ENCODE measurements at regions not wholly inside any gene's neighbourhood (a gene's known extent, or its start where the extent isn't known, plus 50 kb on each side); places are given as distances from the start of the nearest gene placed in this dataset.
A peak's percentile ranks its signal among the peaks of the same experiment; 100 is the strongest.

DNA sequence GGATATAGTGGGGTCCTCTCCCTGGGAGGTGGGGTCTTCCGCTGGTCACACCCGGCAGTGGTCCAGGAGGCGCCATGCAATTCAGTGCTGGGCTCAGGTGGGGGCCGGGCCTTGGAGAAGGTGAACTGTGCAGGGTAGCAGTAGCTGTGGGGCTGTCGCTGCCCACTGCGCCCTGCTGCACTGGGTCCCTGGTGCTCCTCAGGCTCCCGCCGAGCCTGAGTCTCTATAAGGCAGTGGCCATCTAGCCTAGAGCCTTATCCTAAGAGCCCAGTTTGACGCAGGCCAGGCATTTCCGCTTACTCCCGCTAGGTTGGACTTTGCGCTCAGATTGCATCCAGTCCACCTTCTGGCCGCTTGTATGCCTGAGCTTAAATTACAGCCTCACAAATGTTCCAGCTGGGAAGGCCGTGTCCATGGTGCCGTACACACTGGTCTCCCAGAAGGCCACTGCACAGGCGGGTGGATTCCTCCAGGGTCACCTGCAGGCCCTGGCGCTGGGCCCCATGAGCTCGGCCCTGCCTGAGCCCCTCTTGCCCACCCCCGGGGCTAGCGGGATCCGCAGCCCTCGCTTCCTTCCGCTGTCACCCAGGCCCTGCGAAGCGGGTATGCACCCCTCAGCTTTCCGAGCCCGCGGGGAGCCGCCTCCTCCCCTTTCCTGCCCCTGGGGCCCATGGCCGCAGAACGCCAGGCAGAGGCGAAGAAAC, 1762.2 kb downstream of the TP53TG3F start:
- ATAC-seq, result no peak
- intact Hi-C loops (cut with DNase I), result no loop called here
- no peak for DNase-seq

DNA sequence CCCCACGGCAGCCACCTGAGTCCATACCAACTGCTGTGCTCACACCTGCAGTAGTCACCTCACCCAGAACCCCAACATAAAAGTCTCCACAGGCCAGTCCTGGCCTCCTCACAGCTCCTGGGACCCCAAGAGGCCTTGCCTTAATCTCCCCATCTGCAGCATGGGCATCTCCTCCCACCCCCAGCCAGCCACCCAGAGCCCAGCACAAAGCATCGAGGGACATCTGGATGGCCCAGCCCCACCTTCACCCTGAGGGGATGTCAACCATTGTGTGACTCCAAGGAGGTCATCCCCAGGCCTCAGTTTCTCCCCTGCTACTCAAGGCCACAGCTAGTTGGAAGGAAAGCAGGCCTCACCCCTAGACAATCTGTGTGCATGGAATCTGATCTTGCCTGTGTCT, 1775.3 kb downstream of the TP53TG3F start:
- intact Hi-C loops (cut with DNase I), result no loop called here
- DNase-seq (no peak), ATAC-seq (no peak)

- ATAC-seq, result no peak
- intact Hi-C loops (cut with DNase I), result no loop called here
- no peak for DNase-seq
Measured at GRCh38 chr16:35239561-35239960, 1780.1 kb downstream of the TP53TG3F start.

- no peak for ATAC-seq
- intact Hi-C loops (cut with DNase I), result no loop called here
- no peak for DNase-seq
Measured at GRCh38 chr16:35249051-35249450, 1789.6 kb downstream of the TP53TG3F start.

GRCh38 chr16:35252356-35252936, 1793.0 kb downstream of the TP53TG3F start:
- no peak for DNase-seq
- ATAC-seq, result no peak
- intact Hi-C loops (cut with DNase I), result no loop called here

DNA sequence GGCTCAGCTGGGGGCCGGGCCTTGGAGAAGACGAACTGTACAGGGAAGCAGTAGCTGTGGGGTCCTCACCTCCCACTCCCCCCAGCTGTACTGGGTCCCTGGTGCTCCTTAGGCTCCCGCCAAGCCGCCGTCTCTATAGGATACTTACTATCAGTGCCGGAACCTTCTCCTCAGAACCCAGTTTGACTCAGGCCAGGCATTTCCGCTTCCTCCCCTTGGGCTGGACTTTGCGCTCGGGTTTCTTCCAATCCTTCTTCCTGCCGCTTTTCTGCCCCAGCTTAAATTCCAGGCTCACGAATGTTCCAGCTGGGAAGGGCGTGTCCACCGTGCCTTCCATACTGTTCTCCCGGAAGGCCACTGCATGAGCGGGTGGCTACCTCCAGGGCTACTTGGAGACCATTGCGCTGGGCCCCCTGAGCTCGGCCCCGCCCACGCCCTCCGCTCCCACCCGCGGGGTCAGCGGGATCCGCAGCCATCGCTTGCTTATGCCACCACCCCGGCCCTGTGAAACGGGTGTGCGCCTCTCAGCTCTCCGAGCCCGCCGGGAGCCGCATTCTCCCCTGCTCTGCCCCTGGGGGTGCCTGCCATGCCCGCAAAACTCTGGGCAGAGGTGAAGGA, 1795.9 kb downstream of the TP53TG3F start:
- DNase-seq (no peak), ATAC-seq (no peak)
- intact Hi-C loops (cut with DNase I), result no loop called here

- ATAC-seq, result no peak
- intact Hi-C loops (cut with DNase I), result no loop called here
- DNase-seq, result no peak
Measured at GRCh38 chr16:35255816-35256215, 1796.4 kb downstream of the TP53TG3F start.

DNA sequence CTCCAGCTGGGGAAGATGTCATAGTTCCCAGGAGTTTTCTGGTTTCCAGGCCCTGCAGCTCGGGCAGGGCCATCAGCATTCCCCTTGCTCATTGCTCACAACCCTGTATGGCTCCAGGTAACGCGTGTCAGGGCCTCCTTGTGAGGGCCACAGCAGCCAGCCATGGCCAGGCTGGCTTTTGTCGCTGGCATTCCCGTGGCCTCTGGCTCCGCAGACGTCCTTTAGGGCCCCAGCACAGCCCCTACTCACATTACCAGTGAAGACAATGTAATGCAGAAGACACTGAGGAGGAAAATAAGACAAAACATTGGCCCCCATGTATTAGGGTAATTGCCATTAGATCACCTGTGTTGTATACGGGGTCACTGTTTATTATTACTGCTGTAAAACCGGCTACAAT, 1799.0 kb downstream of the TP53TG3F start:
- DNase-seq (no peak), ATAC-seq (no peak)
- intact Hi-C loops (cut with DNase I), result no loop called here

DNA sequence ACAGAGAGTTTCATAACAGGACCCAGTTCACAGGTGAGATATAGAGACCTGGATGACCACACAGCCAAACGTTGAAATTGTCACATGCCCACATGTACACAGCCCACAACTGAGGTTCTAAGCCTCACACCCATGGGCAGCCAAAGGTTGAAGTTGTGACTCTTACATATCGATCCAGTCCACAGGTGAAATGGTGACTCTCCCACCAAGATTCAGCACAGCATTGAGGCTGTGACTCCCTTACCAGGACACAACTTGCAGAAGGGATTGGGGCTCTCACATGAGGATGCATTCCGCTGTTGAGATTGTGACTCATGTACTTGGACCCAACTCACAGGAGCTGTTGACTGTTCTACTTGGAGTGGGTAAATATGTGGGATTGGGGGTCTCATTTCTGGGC, 1836.4 kb downstream of the TP53TG3F start:
- ATAC-seq (no peak), DNase-seq (no peak)
- intact Hi-C loops (cut with DNase I), result no loop called here

DNA sequence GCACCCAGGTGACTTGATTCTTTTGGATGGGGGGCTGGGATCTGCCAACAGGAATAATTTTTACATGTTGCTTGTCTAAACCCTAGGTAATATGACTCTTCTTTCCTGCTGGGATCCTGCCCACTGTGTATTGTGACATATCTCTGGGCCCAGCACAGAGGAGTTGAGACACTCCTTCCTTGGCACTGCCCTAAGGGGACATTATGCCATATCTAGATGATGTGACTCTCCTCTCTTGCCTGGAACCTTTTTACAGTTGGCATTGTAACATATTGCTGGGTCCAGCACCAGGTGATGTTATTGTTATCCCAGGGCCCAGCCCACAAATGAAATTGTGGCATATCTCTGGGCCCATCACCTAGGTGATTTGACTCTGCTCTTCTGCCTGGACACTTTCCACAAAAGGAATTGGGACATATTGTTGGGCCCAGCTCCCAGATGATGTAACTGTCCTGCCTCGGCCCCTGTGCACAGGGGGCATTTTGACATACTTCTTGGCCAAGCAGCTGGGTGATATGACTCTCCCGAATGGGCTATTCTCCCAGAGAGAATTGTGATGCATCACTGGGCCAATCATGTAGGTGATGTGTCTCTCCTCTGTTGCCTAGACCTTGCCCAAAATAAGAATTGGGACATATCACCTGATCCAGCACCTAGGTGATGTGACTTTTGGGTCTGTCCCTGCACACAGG, 1837.7 kb downstream of the TP53TG3F start:
- intact Hi-C loops (cut with DNase I), result no loop called here
- DNase-seq (no peak), ATAC-seq (no peak)

DNA sequence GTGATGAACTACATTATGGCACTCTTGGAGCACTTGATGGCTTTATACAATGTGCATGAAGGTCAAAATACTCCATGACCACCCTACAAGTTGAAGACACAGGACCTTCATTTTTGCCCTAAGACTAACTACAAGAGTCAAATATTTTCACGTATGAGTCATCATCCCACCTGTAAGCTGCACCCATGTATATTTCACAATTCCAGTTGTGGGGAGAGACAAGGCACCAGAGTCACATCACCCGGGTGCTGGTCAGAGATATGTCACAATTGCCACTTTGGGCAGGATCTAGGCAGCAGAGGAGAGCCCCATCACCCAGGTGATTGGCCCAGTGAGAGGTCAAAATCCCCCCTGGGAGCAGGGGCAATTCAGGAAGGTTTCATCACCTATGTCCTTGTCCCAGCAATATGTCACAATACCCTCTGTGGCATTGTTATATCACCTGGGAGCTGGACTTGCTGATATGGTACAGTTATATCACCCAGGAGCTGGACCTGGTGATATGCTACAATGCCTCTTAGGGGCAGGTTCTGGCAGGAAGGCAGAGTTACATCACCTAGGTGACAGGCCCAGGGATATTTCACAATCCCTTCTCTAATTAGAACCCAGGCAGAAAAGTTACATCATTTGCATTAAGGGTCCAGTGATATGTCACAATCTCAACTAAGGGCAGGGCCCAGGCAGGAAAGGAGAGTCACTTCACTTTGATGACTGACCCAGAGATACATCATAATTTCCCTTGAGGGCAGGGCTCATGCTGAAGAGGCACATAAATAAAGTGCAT, 1839.2 kb downstream of the TP53TG3F start:
- intact Hi-C loops (cut with DNase I), result no loop called here
- ATAC-seq (no peak), DNase-seq (no peak)

GRCh38 chr16:35302859-35303258, 1843.4 kb downstream of the TP53TG3F start:
- ATAC-seq, result no peak
- intact Hi-C loops (cut with DNase I), result no loop called here
- no peak for DNase-seq

DNA sequence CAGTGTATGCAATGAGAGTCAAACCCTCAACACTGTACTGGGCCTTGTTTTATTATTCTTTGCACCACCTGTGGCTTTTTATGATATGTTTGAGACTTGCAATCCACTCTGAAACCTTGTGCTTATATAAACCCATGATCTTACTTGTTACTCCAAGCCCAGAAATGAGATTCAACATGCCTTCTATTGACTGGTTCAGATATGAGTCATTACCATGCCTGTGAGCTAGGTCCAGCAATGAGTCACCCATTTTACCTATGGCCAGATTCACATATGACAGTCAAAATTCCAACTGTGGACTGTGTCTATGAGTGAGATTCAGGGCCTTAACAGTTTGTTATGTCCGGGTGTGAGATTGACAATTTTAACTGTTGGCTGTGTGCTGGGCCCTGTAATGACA, 1846.1 kb downstream of the TP53TG3F start:
- intact Hi-C loops (cut with DNase I), result no loop called here
- ATAC-seq, result no peak
- no peak for DNase-seq

GRCh38 chr16:35306915-35307314, 1847.5 kb downstream of the TP53TG3F start:
- DNase-seq, result no peak
- intact Hi-C loops (cut with DNase I), result no loop called here
- ATAC-seq, result no peak

DNA sequence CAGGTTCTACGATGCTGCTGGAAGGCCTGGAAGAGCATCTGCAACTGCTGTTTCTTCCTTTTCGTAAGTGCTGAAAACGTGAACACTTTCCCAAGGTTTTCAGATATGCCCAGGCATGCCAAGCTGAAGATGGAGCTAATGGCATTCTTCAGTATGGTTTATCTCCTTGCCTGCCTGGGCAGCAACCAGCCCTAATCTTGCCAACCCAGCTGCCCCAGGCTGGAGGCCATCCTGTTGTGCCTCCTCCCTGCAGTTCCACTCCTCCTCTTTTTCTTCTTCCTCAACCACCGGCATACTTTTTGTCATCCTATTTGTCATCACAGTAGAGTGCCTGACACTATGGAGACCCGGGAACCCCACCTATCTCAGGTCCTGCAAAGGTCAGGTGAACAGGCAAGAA, 1849.3 kb downstream of the TP53TG3F start:
- DNase-seq, result no peak
- intact Hi-C loops (cut with DNase I), result no loop called here
- no peak for ATAC-seq

GRCh38 chr16:35310999-35311398, 1851.6 kb downstream of the TP53TG3F start:
- ATAC-seq, result no peak
- intact Hi-C loops (cut with DNase I), result no loop called here
- no peak for DNase-seq

DNA sequence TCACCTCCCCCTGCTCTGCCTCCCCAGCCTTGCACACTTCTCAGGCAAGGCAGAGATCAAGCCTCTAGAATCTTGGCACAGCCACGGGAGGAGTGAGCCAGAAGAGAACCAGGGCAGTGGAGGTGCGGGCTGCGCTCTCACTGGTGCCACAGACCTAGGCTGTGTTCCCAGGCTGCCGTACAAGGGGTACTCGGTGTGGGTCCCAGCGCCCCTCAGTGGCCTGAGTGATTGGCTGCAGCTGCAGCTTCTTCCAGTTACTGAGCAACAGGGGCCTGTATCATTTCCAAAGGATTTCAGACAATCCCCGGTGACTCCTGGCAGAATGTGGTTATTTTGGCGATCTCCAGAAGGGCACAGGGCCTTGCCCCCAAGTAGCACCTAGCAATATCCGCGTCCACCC, 1852.1 kb downstream of the TP53TG3F start:
- intact Hi-C loops (cut with DNase I), result no loop called here

DNA sequence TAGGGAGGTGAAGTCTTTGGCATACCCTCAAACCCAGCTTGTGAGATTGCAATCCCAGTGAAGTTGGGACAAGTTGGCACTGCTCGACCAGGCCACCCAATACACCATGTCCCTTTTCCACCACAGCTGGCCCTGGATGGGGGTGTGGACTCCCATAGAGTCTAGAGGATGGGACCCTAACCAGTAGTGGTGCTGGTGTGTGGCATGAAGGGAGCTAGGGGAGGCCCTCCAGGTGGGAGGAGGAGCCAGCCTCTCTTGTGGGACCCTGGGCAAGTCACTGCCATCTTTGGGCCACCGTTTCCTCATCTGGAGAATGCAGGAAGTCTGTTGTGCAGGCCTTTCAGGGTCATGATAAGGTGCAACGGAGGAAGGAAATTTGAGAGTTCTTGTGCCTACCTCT, 1854.9 kb downstream of the TP53TG3F start:
- intact Hi-C loops (cut with DNase I), result no loop called here

More for the DNA sequence above, 1852.1 kb downstream of the TP53TG3F start:
- no peak for ATAC-seq
- DNase-seq, result no peak

DNA sequence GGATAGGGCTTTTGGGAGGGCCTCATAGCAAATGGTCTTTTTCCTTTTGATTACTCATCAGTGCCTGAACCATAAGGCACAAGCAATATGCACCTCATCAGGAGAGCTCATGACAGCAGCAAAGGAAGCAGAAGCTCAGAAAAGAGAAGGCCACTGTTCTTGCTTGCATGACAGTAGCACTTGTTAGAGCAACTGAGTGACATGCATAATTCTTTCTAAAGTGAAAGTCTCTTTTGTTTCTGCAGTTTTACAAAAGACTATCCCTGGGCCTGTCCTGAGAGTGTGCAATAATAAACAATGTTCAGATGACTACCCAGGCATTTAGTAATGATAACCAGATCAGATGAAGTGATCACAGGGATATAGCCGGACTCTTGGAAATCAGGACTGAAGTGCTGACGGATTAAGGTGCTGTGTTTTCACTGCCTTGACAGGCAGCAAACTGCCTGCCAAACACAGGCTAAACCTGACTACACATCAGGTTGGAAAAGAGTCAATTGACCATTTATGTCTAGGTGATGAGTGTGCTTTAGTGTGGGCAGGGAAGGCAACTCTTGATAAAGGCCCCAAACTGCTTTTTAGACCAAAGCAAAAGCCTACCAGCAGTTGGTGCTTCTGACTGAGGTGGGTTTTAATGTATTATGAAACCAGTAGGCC, 1860.3 kb downstream of the TP53TG3F start:
- no peak for DNase-seq
- intact Hi-C loops (cut with DNase I), result no loop called here
- ATAC-seq, result peak in 1 of 2 donors; percentile 17

More for the DNA sequence above, 1854.9 kb downstream of the TP53TG3F start:
- DNase-seq (no peak), ATAC-seq (no peak)
